IMR-90 (cell line): ENCODE measurements at regions not wholly inside any gene's neighbourhood (a gene's known extent, or its start where the extent isn't known, plus 50 kb on each side); places are given as distances from the start of the nearest gene placed in this dataset.

Experiments used
- BHLHE40 ChIP-seq: fragments of 150-350 bp; IDR thresholded peaks from 2 replicates; pipeline ENCODE4 v1.6.1; 2016; ENCODE audit warnings: mild to moderate bottlenecking, low read depth, low read length
- CEBPB ChIP-seq: IDR thresholded peaks from 2 replicates; pipeline ENCODE4 v1.6.1; 2012; ENCODE audit warnings: low read depth, low read length, improper control_type of control experiment
- CHD1 ChIP-seq: IDR thresholded peaks from 2 replicates; pipeline ENCODE4 v1.6.1; 2012; ENCODE audit warnings: low read depth, low read length, improper control_type of control experiment
- CTCF ChIP-seq: conservative IDR thresholded peaks from 2 replicates; pipeline ENCODE4 v1.5.1; 2012; ENCODE audit warnings: mild to moderate bottlenecking, low read depth, low read length, improper control_type of control experiment
- ELK1 ChIP-seq: fragments of 150-350 bp; IDR thresholded peaks from 2 replicates; pipeline ENCODE4 v1.6.1; 2016; ENCODE audit warnings: low read depth, mild to moderate bottlenecking, low read length, moderate library complexity, borderline replicate concordance
- POLR2A ChIP-seq: IDR thresholded peaks from 2 replicates; pipeline ENCODE4 v1.6.1; 2012; ENCODE audit warnings: mild to moderate bottlenecking, low read depth, low read length
- RAD21 ChIP-seq: IDR thresholded peaks from 2 replicates; pipeline ENCODE4 v1.6.1; 2012; ENCODE audit warnings: low read length, improper control_type of control experiment
- RCOR1 ChIP-seq: IDR thresholded peaks from 2 replicates; pipeline ENCODE4 v1.6.1; 2012; ENCODE audit warnings: mild to moderate bottlenecking, low read length, improper control_type of control experiment; ENCODE audit not compliant: insufficient replicate concordance
- SMC3 ChIP-seq: fragments of 150-350 bp; IDR thresholded peaks from 2 replicates; pipeline ENCODE4 v1.6.1; 2016; ENCODE audit warnings: low read depth, mild to moderate bottlenecking, antibody characterized with exemption, low read length, moderate library complexity
- USF2 ChIP-seq: fragments of 150-350 bp; IDR thresholded peaks from 2 replicates; pipeline ENCODE4 v1.6.1; 2017; ENCODE audit warnings: mild to moderate bottlenecking, antibody characterized with exemption, low read length, low read depth

- TF ChIP-seq CTCF (no peak), POLR2A (no peak), CHD1 (no peak), USF2 (no peak), SMC3 (no peak), BHLHE40 (no peak), RCOR1 (no peak), RAD21 (no peak), CEBPB (no peak), ELK1 (no peak)
Observed at GRCh38 chr7:27434756-27435400, 192.3 kb downstream of the EVX1 start.
